ENCODE measurements at regions not wholly inside any gene's neighbourhood (a gene's known extent, or its start where the extent isn't known, plus 50 kb on each side); places are given as distances from the start of the nearest gene placed in this dataset.

GRCh38 chr11:127249576-127249975, 249.0 kb upstream of the KIRREL3 start:
- H3K4me2 ChIP-seq (ENCODE audit: control insufficient read depth, insufficient read depth): no peak overlapping the region
- H3K79me2 ChIP-seq (ENCODE audit: control insufficient read depth, insufficient read depth, low read length): no peaks in the 10 kb centered on the region
- POLR2A ChIA-PET: no interaction called here
- SMC1A ChIA-PET (ENCODE audit: uncharacterized antibody, unreplicated experiment): no interaction called here
- no peak overlapping the region for H3K4me3 ChIP-seq
- ATAC-seq (no peak), FAIRE-seq (no peak), DNase-seq (ENCODE audit: low read depth, low spot score) (no peak)
- H3K27me3 ChIP-seq (replicated peaks in 1 of 2; ENCODE audit: control insufficient read depth in 2 of 2, insufficient read depth in 2 of 2, low read length in 1 of 2): peaks cover 0 to 3% of the 10 kb centered on the region in 2 experiments; a peak in 2 of 4 replicates
- 52% methylated on average over 4 of the region's 4 CpGs for WGBS (ENCODE audit: insufficient coverage, insufficient replicate concordance, low lambda C conversion rate, missing lambda C conversion rate)
- intact Hi-C loops (cut with micrococcal nuclease; ENCODE audit: unreplicated experiment) (no loop called here), in situ Hi-C loops (cut with MboI) (no loop called here)
- H3K9ac ChIP-seq (ENCODE audit: control insufficient read depth, insufficient read depth, low read length): no peak overlapping the region
- no peak overlapping the region for H2AFZ ChIP-seq (ENCODE audit: control insufficient read depth, low read depth, low read length)
- H3K36me3 ChIP-seq (ENCODE audit: control insufficient read depth in 2 of 2, insufficient read depth in 2 of 2, low read length in 1 of 2): no peaks in the 10 kb centered on the region
- no peaks in the 10 kb centered on the region for H3K4me1 ChIP-seq (ENCODE audit: control insufficient read depth, insufficient read depth, low read length)
- no peaks in the 10 kb centered on the region for H3K9me3 ChIP-seq (replicated peaks; ENCODE audit: control insufficient read depth, insufficient read depth, low read length)
- no peak for TF ChIP-seq CBX5 (IDR thresholded peaks at IDR 0.05; ENCODE audit: low read depth)
- TF ChIP-seq PRDM15 (CRISPR knock-in tag; IDR thresholded peaks at IDR 0.05): no peak
- no peak for TF ChIP-seq TARDBP (IDR thresholded peaks at IDR 0.05; ENCODE audit: borderline replicate concordance)
- TF ChIP-seq IRF3 (IDR thresholded peaks at IDR 0.05): no peak
- no peak for TF ChIP-seq CUX1 (IDR thresholded peaks at IDR 0.05; ENCODE audit: insufficient replicate concordance, low read depth, low read length)
- TF ChIP-seq ZSCAN29 (IDR thresholded peaks at IDR 0.05): no peak
- TF ChIP-seq ATF7 (IDR thresholded peaks at IDR 0.05; ENCODE audit: low read depth): no peak
- no peak overlapping the region for H3K27ac ChIP-seq (ENCODE audit: control insufficient read depth, insufficient read depth)
- CTCF ChIA-PET: no interaction called here
- no peaks in the 10 kb centered on the region for H4K20me1 ChIP-seq (ENCODE audit: control insufficient read depth, insufficient read depth)
- BruUV-seq (replicated peaks): no TSS peak
- RAD21 ChIA-PET (ENCODE audit: unreplicated experiment): no interaction called here

Data from GM12878 (cell line).